T-cell (primary cell): ENCODE measurements at regions not wholly inside any gene's neighbourhood (a gene's known extent, or its start where the extent isn't known, plus 50 kb on each side); places are given as distances from the start of the nearest gene placed in this dataset.
"Not testable (repeated sequence)": the region's sequence is repeated elsewhere in the genome, so short reads cannot be mapped to it uniquely, and the experiment has no call there.

Experiments
- ATAC-seq, 4 experiments: fragments of 200-7000 bp in 3 of 4; fragments of 150-1000 bp in 1 of 4; cut with Tn5 transposase; replicated peaks in 1 of 4; 1 replicate in 3 of 4; 2 replicates in 1 of 4; pipeline ENCODE4 v1.10.0; 2021; ENCODE audit warnings: moderate library complexity in 3 of 4, mild to moderate bottlenecking in 2 of 4, moderate number of reproducible peaks in 1 of 4
- CTCF ChIA-PET, 2 donors: fragments of 300-600 bp; sonication (Branson Sonifier 250); formaldehyde crosslinking; loops; one replicate each; lab custom pipeline; 2022; ENCODE audit warnings: antibody characterized with exemption in 2 of 2; lab: Charles Lee
- POLR2A ChIA-PET, 2 donors: fragments of 300-600 bp; sonication (Branson Sonifier 250); formaldehyde crosslinking; loops; one replicate each; lab custom pipeline; 2022; ENCODE audit warnings: antibody characterized with exemption in 2 of 2; lab: Charles Lee
- DNase-seq, 35 experiments: peaks; one replicate each; pipeline versions ENCODE4 v3.0.0 to v3.0.0-alpha.2; 2013 to 2023
- H3K27ac ChIP-seq: one replicate; pipeline ENCODE4 v1.5.1; 2013; ENCODE audit warnings: low read length
- H3K27me3 ChIP-seq, 2 experiments: replicated peaks in 1 of 2; 1 replicate in 1 of 2; 2 replicates in 1 of 2; pipeline versions ENCODE4 v1.6.1 to v1.7.0; 2013; ENCODE audit warnings: low read length in 1 of 2, mixed read lengths in 1 of 2; ENCODE audit not compliant: control insufficient read depth in 2 of 2, insufficient read depth in 2 of 2; ENCODE audit errors: extremely low read depth in 1 of 2
- H3K36me3 ChIP-seq, 2 donors: 1 replicate in 1 of 2; 2 replicates in 1 of 2; pipeline versions ENCODE4 v1.6.1 to v1.7.0; 2013; ENCODE audit warnings: low read length in 1 of 2; ENCODE audit not compliant: control insufficient read depth in 2 of 2, insufficient read depth in 1 of 2; ENCODE audit errors: extremely low read depth in 1 of 2
- H3K4me1 ChIP-seq, 2 experiments: 1 replicate in 1 of 2; 2 replicates in 1 of 2; pipeline versions ENCODE4 v1.6.1 to v1.7.0; 2013; ENCODE audit warnings: low read length in 2 of 2, mixed read lengths in 1 of 2; ENCODE audit not compliant: insufficient read depth in 2 of 2, control insufficient read depth in 1 of 2; ENCODE audit errors: extremely low read depth in 1 of 2
- H3K4me3 ChIP-seq, 2 donors: 1 replicate in 1 of 2; 2 replicates in 1 of 2; pipeline versions ENCODE4 v1.5.1 to v1.7.0; 2013; ENCODE audit warnings: mild to moderate bottlenecking in 2 of 2, low read length in 1 of 2, moderate library complexity in 1 of 2; ENCODE audit not compliant: control insufficient read depth in 1 of 2; ENCODE audit errors: extremely low read depth in 1 of 2
- H3K9me3 ChIP-seq: 2 replicates; pipeline ENCODE4 v1.7.0; 2013
- H3K27ac Mint-ChIP-seq, 2 donors: one replicate each; pipeline ENCODE4 v1.8.0; 2020 to 2021; ENCODE audit warnings: mild to moderate bottlenecking in 2 of 2, mixed read lengths in 2 of 2
- H3K27me3 Mint-ChIP-seq, 2 donors: one replicate each; pipeline ENCODE4 v1.8.0; 2021 to 2022; ENCODE audit warnings: mixed read lengths in 2 of 2
- H3K36me3 Mint-ChIP-seq: one replicate; pipeline ENCODE4 v1.8.0; 2021; ENCODE audit warnings: mixed read lengths
- H3K4me1 Mint-ChIP-seq, 3 donors: one replicate each; pipeline ENCODE4 v1.8.0; 2020 to 2022; ENCODE audit warnings: mixed read lengths in 3 of 3, mild to moderate bottlenecking in 1 of 3
- H3K4me3 Mint-ChIP-seq, 3 donors: one replicate each; pipeline ENCODE4 v1.8.0; 2020 to 2022; ENCODE audit warnings: mild to moderate bottlenecking in 3 of 3, mixed read lengths in 3 of 3, moderate library complexity in 3 of 3
- H3K9me3 Mint-ChIP-seq, 3 donors: one replicate each; pipeline ENCODE4 v1.8.0; 2020 to 2022; ENCODE audit warnings: mixed read lengths in 3 of 3
- WGBS: methylation state at CpG from one replicate; pipeline ENCODE4 v1.1.5; 2013; ENCODE audit warnings: missing lambda C conversion rate; ENCODE audit not compliant: insufficient coverage; 5-methylcytosine and 5-hydroxymethylcytosine counted together

DNA sequence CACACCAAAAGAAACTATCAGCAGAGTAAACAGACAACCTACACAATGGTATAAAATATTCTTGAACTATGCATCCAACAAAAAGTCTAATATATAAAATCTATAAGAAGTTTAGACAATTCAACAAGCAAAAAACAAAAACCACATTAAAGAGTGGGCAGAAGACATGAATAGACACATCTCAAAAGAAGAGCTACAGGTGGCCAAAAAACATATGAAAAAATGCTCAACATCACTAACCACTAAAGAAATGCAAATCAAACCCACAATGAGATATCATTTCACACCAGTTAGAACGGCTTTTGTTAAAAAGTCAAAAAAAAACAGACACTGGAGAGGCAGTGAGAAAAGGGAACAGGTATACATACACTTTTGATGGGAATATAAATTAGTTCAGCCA is 348.9 kb upstream of the MAF start:
- H3K27me3 Mint-ChIP-seq = peaks cover 0 to 9% of the 10 kb centered on the region in 2 donors
- Histone ChIP-seq H3K27ac (no peak overlapping the region), H3K4me1 (no peaks in the 10 kb centered on the region), H3K4me3 (no peak overlapping the region), H3K9me3 (no peaks in the 10 kb centered on the region), H3K27me3 (no peaks in the 10 kb centered on the region), H3K36me3 (no peaks in the 10 kb centered on the region)
- H3K4me3 Mint-ChIP-seq = no peak overlapping the region
- no peaks in the 10 kb centered on the region for H3K36me3 Mint-ChIP-seq
- ATAC-seq (no peak), DNase-seq (no peak)
- no peak overlapping the region for H3K27ac Mint-ChIP-seq
- POLR2A ChIA-PET = no interaction called here
- H3K9me3 Mint-ChIP-seq = no peaks in the 10 kb centered on the region
- no CpG with 5 or more reads among the region's 1 CpG for WGBS
- peaks cover 0 to 2% (median 0%) of the 10 kb centered on the region in 3 donors for H3K4me1 Mint-ChIP-seq
- CTCF ChIA-PET = interaction anchor here in 1 of 2 donors (0.6 kb wide), 1 partner anchor 171 kb away, joined by 3 read pairs; no protein-coding TSS in a partner anchor

DNA sequence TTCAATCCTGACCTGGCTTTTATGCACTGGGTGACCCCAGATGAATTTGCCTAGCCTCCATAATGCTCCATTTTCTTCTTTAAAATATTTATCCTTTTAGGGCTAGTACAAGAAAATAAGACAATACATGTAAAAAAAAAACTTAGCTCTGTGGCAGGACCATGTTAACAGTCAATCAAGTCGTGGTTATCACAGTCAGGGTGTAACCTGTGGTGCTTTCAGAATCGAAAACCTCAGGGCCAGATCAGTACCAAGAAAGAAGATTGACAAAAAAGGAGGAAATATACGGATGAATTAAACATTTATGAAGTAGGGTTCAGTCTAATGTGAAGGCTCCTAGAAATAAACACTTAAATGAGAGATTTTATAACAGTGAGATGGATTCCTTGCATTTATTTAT is 347.2 kb upstream of the MAF start:
- H3K4me1 ChIP-seq = no peaks in the 10 kb centered on the region
- H3K27me3 ChIP-seq = no peaks in the 10 kb centered on the region
- Mint-ChIP-seq H3K27ac (no peak overlapping the region), H3K9me3 (no peaks in the 10 kb centered on the region), H3K4me1 (peaks cover 0 to 2% (median 0%) of the 10 kb centered on the region in 3 donors), H3K36me3 (no peaks in the 10 kb centered on the region), H3K27me3 (peaks cover 0 to 9% of the 10 kb centered on the region in 2 donors), H3K4me3 (no peak overlapping the region)
- no peak for ATAC-seq
- no peak for DNase-seq
- POLR2A ChIA-PET = no interaction called here
- H3K4me3 ChIP-seq = no peak overlapping the region
- no peaks in the 10 kb centered on the region for H3K9me3 ChIP-seq
- 0% methylated on average over 2 of the region's 3 CpGs for WGBS
- no peak overlapping the region for H3K27ac ChIP-seq
- CTCF ChIA-PET = no interaction called here
- H3K36me3 ChIP-seq = no peaks in the 10 kb centered on the region

- no CpG with 5 or more reads among the region's 2 CpGs for WGBS
- Histone ChIP-seq H3K36me3 (no peaks in the 10 kb centered on the region), H3K27me3 (no peaks in the 10 kb centered on the region), H3K27ac (no peak overlapping the region), H3K9me3 (no peaks in the 10 kb centered on the region), H3K4me1 (no peaks in the 10 kb centered on the region), H3K4me3 (no peak overlapping the region)
- ATAC-seq (no peak), DNase-seq (no peak)
- peaks cover 0 to 7% of the 10 kb centered on the region in 2 donors for H3K27me3 Mint-ChIP-seq
- ChIA-PET POLR2A (no interaction called here), CTCF (no interaction called here)
- H3K4me3 Mint-ChIP-seq = no peak overlapping the region
- H3K9me3 Mint-ChIP-seq = no peaks in the 10 kb centered on the region
- no peak overlapping the region for H3K27ac Mint-ChIP-seq
- H3K36me3 Mint-ChIP-seq = no peaks in the 10 kb centered on the region
- H3K4me1 Mint-ChIP-seq = peaks cover 0 to 2% (median 0%) of the 10 kb centered on the region in 3 donors
Measured at GRCh38 chr16:79946252-79946651, 345.7 kb upstream of the MAF start.

- Mint-ChIP-seq H3K4me1 (peaks cover 0 to 2% (median 0%) of the 10 kb centered on the region in 3 donors), H3K4me3 (no peak overlapping the region), H3K36me3 (no peaks in the 10 kb centered on the region), H3K27ac (no peak overlapping the region), H3K9me3 (no peaks in the 10 kb centered on the region), H3K27me3 (peaks cover 0 to 7% of the 10 kb centered on the region in 2 donors)
- H3K4me3 ChIP-seq = no peak overlapping the region
- DNase-seq (no peak), ATAC-seq (no peak)
- WGBS = no CpG with 5 or more reads among the region's 3 CpGs
- no peaks in the 10 kb centered on the region for H3K9me3 ChIP-seq
- H3K27me3 ChIP-seq = no peaks in the 10 kb centered on the region
- ChIA-PET POLR2A (interaction anchor here in 1 of 2 donors (0.6 kb wide), 1 partner anchor 1781 kb away, joined by 3 read pairs; no protein-coding TSS in a partner anchor), CTCF (no interaction called here)
- H3K36me3 ChIP-seq = no peaks in the 10 kb centered on the region
- no peak overlapping the region for H3K27ac ChIP-seq
- H3K4me1 ChIP-seq = no peaks in the 10 kb centered on the region
Measured at GRCh38 chr16:79943736-79944135, 343.2 kb upstream of the MAF start.

DNA sequence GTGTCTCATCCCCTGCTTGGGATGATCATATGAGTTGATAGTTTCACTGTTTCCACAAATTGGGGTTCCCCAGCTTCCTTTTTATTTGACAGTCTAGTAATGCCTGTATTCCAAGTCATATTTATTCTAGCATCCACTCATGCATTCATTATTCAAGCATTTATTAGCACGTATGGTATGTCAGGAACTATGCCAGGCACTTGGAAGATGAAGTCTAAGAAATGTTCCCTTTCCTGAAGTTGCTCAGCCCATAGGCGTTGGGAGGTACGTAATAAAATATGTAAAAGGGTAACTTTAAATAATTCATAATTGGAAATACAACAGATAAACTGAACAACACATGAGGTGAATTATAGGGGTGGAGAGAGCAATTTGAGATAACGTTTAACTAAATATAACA is 338.0 kb upstream of the MAF start:
- DNase-seq (no peak), ATAC-seq (no peak)
- Mint-ChIP-seq H3K36me3 (no peaks in the 10 kb centered on the region), H3K4me1 (no peaks in the 10 kb centered on the region), H3K9me3 (no peaks in the 10 kb centered on the region), H3K27me3 (peaks cover 0 to 8% of the 10 kb centered on the region in 2 donors), H3K27ac (no peak overlapping the region), H3K4me3 (no peak overlapping the region)
- Histone ChIP-seq H3K27ac (no peak overlapping the region), H3K36me3 (no peaks in the 10 kb centered on the region), H3K4me1 (no peaks in the 10 kb centered on the region), H3K9me3 (no peaks in the 10 kb centered on the region), H3K27me3 (no peaks in the 10 kb centered on the region), H3K4me3 (no peak overlapping the region)
- ChIA-PET CTCF (no interaction called here), POLR2A (no interaction called here)
- no CpG with 5 or more reads among the region's 4 CpGs for WGBS

GRCh38 chr16:79937671-79938070 is 337.1 kb upstream of the MAF start:
- CTCF ChIA-PET, H3K4me3 ChIP-seq, H3K4me1 ChIP-seq, H3K9me3 Mint-ChIP-seq, H3K36me3 ChIP-seq, H3K4me3 Mint-ChIP-seq, H3K27me3 Mint-ChIP-seq, DNase-seq, H3K27ac Mint-ChIP-seq, H3K9me3 ChIP-seq, H3K27ac ChIP-seq, H3K4me1 Mint-ChIP-seq, H3K27me3 ChIP-seq, POLR2A ChIA-PET, H3K36me3 Mint-ChIP-seq, ATAC-seq: not testable (repeated sequence)

- no peaks in the 10 kb centered on the region for H3K9me3 ChIP-seq
- no peaks in the 10 kb centered on the region for H3K36me3 ChIP-seq
- H3K4me3 ChIP-seq = no peak overlapping the region
- 40% methylated on average over 1 of the region's 8 CpGs for WGBS
- no peaks in the 10 kb centered on the region for H3K27me3 ChIP-seq
- DNase-seq = no peak
- H3K4me1 Mint-ChIP-seq = no peaks in the 10 kb centered on the region
- H3K4me3 Mint-ChIP-seq = no peak overlapping the region
- no peaks in the 10 kb centered on the region for H3K36me3 Mint-ChIP-seq
- no peak for ATAC-seq
- no peaks in the 10 kb centered on the region for H3K4me1 ChIP-seq
- ChIA-PET POLR2A (no interaction called here), CTCF (no interaction called here)
- H3K27me3 Mint-ChIP-seq = peaks cover 0 to 8% of the 10 kb centered on the region in 2 donors
- no peak overlapping the region for H3K27ac ChIP-seq
- H3K9me3 Mint-ChIP-seq = no peaks in the 10 kb centered on the region
- no peak overlapping the region for H3K27ac Mint-ChIP-seq
Measured at GRCh38 chr16:79933603-79934002, 333.1 kb upstream of the MAF start.
